G401 (cell line): ENCODE measurements at regions not wholly inside any gene's neighbourhood (a gene's known extent, or its start where the extent isn't known, plus 50 kb on each side); places are given as distances from the start of the nearest gene placed in this dataset.
A peak's percentile ranks its signal among the peaks of the same experiment; 100 is the strongest.

Source experiments
- DNase-seq: peaks from one replicate; pipeline ENCODE4 v3.0.0-alpha.2; 2015; ENCODE audit warnings: low spot score
- in situ Hi-C: cut with HindIII; loops from 2 replicates; pipeline ENCODE4 v1.10.0; 2016; ENCODE audit warnings: low sequenced_read_pairs, mixed read lengths

GRCh38 chr3:17979252-17979651, 236.8 kb upstream of the TBC1D5 start:
- no peak for DNase-seq

GRCh38 chr3:17974206-17974841, 231.9 kb upstream of the TBC1D5 start:
- DNase-seq = no peak
- in situ Hi-C loops = no loop called here

More at GRCh38 chr3:17979252-17979651, 236.8 kb upstream of the TBC1D5 start:
- in situ Hi-C loops = no loop called here

- no peak for DNase-seq
- in situ Hi-C loops = no loop called here
These were observed 230.8 kb upstream of the TBC1D5 start for GRCh38 chr3:17972959-17973906.

- in situ Hi-C loops = no loop called here
- no peak for DNase-seq
These were observed 230.0 kb upstream of the TBC1D5 start for GRCh38 chr3:17972476-17972875.

GRCh38 chr3:17972030-17972429, 229.6 kb upstream of the TBC1D5 start:
- DNase-seq = no peak
- in situ Hi-C loops = no loop called here

- in situ Hi-C loops = no loop called here
These were observed 227.6 kb upstream of the TBC1D5 start for GRCh38 chr3:17969985-17970568.

GRCh38 chr3:17969244-17969643, 226.8 kb upstream of the TBC1D5 start:
- DNase-seq = no peak
- in situ Hi-C loops = no loop called here

More at GRCh38 chr3:17969985-17970568, 227.6 kb upstream of the TBC1D5 start:
- DNase-seq = no peak

- in situ Hi-C loops = no loop called here
- DNase-seq = no peak
These were observed 225.6 kb upstream of the TBC1D5 start for GRCh38 chr3:17967953-17968607.

- DNase-seq = peak; percentile 72
- in situ Hi-C loops = no loop called here
These were observed 224.7 kb upstream of the TBC1D5 start for GRCh38 chr3:17967111-17967510.

- in situ Hi-C loops = no loop called here
- DNase-seq = no peak
These were observed 222.9 kb upstream of the TBC1D5 start for GRCh38 chr3:17965331-17965730.

GRCh38 chr3:17964108-17964507, 221.7 kb upstream of the TBC1D5 start:
- no peak for DNase-seq
- in situ Hi-C loops = no loop called here

GRCh38 chr3:17955411-17955810, 213.0 kb upstream of the TBC1D5 start:
- in situ Hi-C loops = no loop called here
- no peak for DNase-seq

- DNase-seq = no peak
- in situ Hi-C loops = no loop called here
These were observed 212.4 kb upstream of the TBC1D5 start for GRCh38 chr3:17954801-17955200.

GRCh38 chr3:17951241-17951640, 208.8 kb upstream of the TBC1D5 start:
- in situ Hi-C loops = no loop called here

GRCh38 chr3:17949101-17949500, 206.7 kb upstream of the TBC1D5 start:
- in situ Hi-C loops = no loop called here
- DNase-seq = no peak

More at GRCh38 chr3:17951241-17951640, 208.8 kb upstream of the TBC1D5 start:
- DNase-seq = no peak

GRCh38 chr3:17947833-17948232, 205.4 kb upstream of the TBC1D5 start:
- in situ Hi-C loops = no loop called here
- no peak for DNase-seq

GRCh38 chr3:17946619-17947018, 204.2 kb upstream of the TBC1D5 start:
- no peak for DNase-seq
- in situ Hi-C loops = no loop called here

- no peak for DNase-seq
- in situ Hi-C loops = no loop called here
These were observed 203.5 kb upstream of the TBC1D5 start for GRCh38 chr3:17945799-17946399.
